Liver (tissue), 8 donors: ENCODE measurements at regions not wholly inside any gene's neighbourhood (a gene's known extent, or its start where the extent isn't known, plus 50 kb on each side); places are given as distances from the start of the nearest gene placed in this dataset.

Experiments used
- DNase-seq: peaks from one replicate; pipeline ENCODE4 v3.0.0-alpha.2; 2017; ENCODE audit warnings: low spot score
- H3K27ac ChIP-seq, 2 donors: one replicate each; pipeline ENCODE4 v1.7.0; 2013; ENCODE audit warnings: inconsistent platforms in 2 of 2, low read length in 2 of 2, control low read depth in 1 of 2, low read depth in 1 of 2, mild to moderate bottlenecking in 1 of 2
- H3K27me3 ChIP-seq, 4 donors: one replicate each; pipeline versions ENCODE4 v1.6.1 to v1.7.0; 2013; ENCODE audit warnings: low read length in 3 of 4, inconsistent platforms in 1 of 4, mild to moderate bottlenecking in 1 of 4, moderate library complexity in 1 of 4; ENCODE audit not compliant: control insufficient read depth in 4 of 4, insufficient read depth in 4 of 4
- H3K36me3 ChIP-seq, 4 donors: one replicate each; pipeline versions ENCODE4 v1.6.1 to v1.7.0; 2013; ENCODE audit warnings: low read length in 3 of 4, mild to moderate bottlenecking in 3 of 4, low read depth in 1 of 4, moderate library complexity in 1 of 4; ENCODE audit not compliant: control insufficient read depth in 4 of 4, insufficient read depth in 3 of 4
- H3K4me1 ChIP-seq, 4 donors: one replicate each; pipeline versions ENCODE4 v1.6.1 to v1.7.0; 2013; ENCODE audit warnings: low read length in 3 of 4, mild to moderate bottlenecking in 3 of 4, moderate library complexity in 1 of 4; ENCODE audit not compliant: control insufficient read depth in 4 of 4, insufficient read depth in 4 of 4
- H3K4me3 ChIP-seq, 3 donors: one replicate each; pipeline versions ENCODE4 v1.6.1 to v1.7.0; 2013; ENCODE audit warnings: low read length in 3 of 3, control low read depth in 1 of 3, low read depth in 1 of 3, mild to moderate bottlenecking in 1 of 3
- H3K9ac ChIP-seq, 2 donors: one replicate each; pipeline ENCODE4 v1.7.0; 2013; ENCODE audit warnings: low read length in 2 of 2, mild to moderate bottlenecking in 2 of 2, moderate library complexity in 2 of 2, control low read depth in 1 of 2, low read depth in 1 of 2
- H3K9me3 ChIP-seq, 4 donors: one replicate each; pipeline versions ENCODE4 v1.6.1 to v1.7.0; 2013; ENCODE audit warnings: low read length in 3 of 4; ENCODE audit not compliant: control insufficient read depth in 4 of 4
- ATF3 ChIP-seq: IDR thresholded peaks from 2 replicates; pipeline ENCODE4 v1.6.1; 2016; ENCODE audit warnings: antibody characterized with exemption
- CTCF ChIP-seq: fragments of 150-350 bp; IDR thresholded peaks from 2 replicates; pipeline ENCODE4 v1.5.1; 2017; ENCODE audit warnings: improper control_type of control experiment, low read depth, low read length; ENCODE audit not compliant: missing input control
- EGR1 ChIP-seq, 2 donors: IDR thresholded peaks; 2 replicates each; pipeline ENCODE4 v1.6.1; 2016 to 2018; ENCODE audit warnings: antibody characterized with exemption in 2 of 2, low read depth in 2 of 2
- FOXA1 ChIP-seq: IDR thresholded peaks from 2 replicates; pipeline ENCODE4 v1.6.1; 2016; ENCODE audit warnings: antibody characterized with exemption
- FOXA2 ChIP-seq: IDR thresholded peaks from 2 replicates; pipeline ENCODE4 v1.6.1; 2016; ENCODE audit warnings: antibody characterized with exemption
- GABPA ChIP-seq, 2 donors: IDR thresholded peaks in 1 of 2; conservative IDR thresholded peaks in 1 of 2; 2 replicates each; pipeline ENCODE4 v1.6.1; 2016; ENCODE audit warnings: antibody characterized with exemption in 2 of 2, mild to moderate bottlenecking in 1 of 2, moderate library complexity in 1 of 2
- HNF4A ChIP-seq, 2 donors: conservative IDR thresholded peaks; 2 replicates each; pipeline ENCODE4 v1.6.1; 2016; ENCODE audit warnings: antibody characterized with exemption in 2 of 2, mild to moderate bottlenecking in 2 of 2
- HNF4G ChIP-seq: IDR thresholded peaks from 2 replicates; pipeline ENCODE4 v1.6.1; 2016; ENCODE audit warnings: antibody characterized with exemption
- JUND ChIP-seq, 2 donors: IDR thresholded peaks; 2 replicates each; pipeline ENCODE4 v1.6.1; 2016; ENCODE audit warnings: antibody characterized with exemption in 2 of 2
- MAX ChIP-seq: IDR thresholded peaks from 2 replicates; pipeline ENCODE4 v1.6.1; 2016; ENCODE audit warnings: antibody characterized with exemption
- NR2F2 ChIP-seq: IDR thresholded peaks from 2 replicates; pipeline ENCODE4 v1.6.1; 2016; ENCODE audit warnings: antibody characterized with exemption
- RAD21 ChIP-seq, 2 donors: IDR thresholded peaks; 2 replicates each; pipeline ENCODE4 v1.6.1; 2016; ENCODE audit warnings: antibody characterized with exemption in 2 of 2, mild to moderate bottlenecking in 2 of 2
- REST ChIP-seq: IDR thresholded peaks from 2 replicates; pipeline ENCODE4 v1.6.1; 2016; ENCODE audit warnings: antibody characterized with exemption, mild to moderate bottlenecking
- RXRA ChIP-seq, 2 donors: IDR thresholded peaks; 2 replicates each; pipeline ENCODE4 v1.6.1; 2017 to 2018; ENCODE audit warnings: antibody characterized with exemption in 2 of 2, mild to moderate bottlenecking in 1 of 2
- SP1 ChIP-seq: IDR thresholded peaks from 2 replicates; pipeline ENCODE4 v1.6.1; 2018; ENCODE audit warnings: antibody characterized with exemption, mild to moderate bottlenecking
- TAF1 ChIP-seq: conservative IDR thresholded peaks from 2 replicates; pipeline ENCODE4 v1.6.1; 2016; ENCODE audit warnings: antibody characterized with exemption, mild to moderate bottlenecking
- YY1 ChIP-seq: IDR thresholded peaks from 2 replicates; pipeline ENCODE4 v1.6.1; 2016; ENCODE audit warnings: antibody characterized with exemption, mild to moderate bottlenecking
- ZBTB33 ChIP-seq: IDR thresholded peaks from 2 replicates; pipeline ENCODE4 v1.6.1; 2016; ENCODE audit warnings: antibody characterized with exemption
- WGBS: extraction: QIAGEN DNeasy Blood & Tissue Kit; methylation state at CpG from one replicate; pipeline ENCODE4 v1.1.7; 2013; 5-methylcytosine and 5-hydroxymethylcytosine counted together
- donor health status: healthy.
- donor health status: healthy.
- donor health status: healthy.
- donor health status: healthy.
- donor health status: healthy.

- H3K9ac ChIP-seq, result no peak overlapping the region
- H3K4me3 ChIP-seq, result no peak overlapping the region
- H3K27ac ChIP-seq, result no peak overlapping the region
- WGBS, result 61% methylated on average over 1 of the region's 1 CpG
- TF ChIP-seq MAX, result no peak
- TF ChIP-seq TAF1, result no peak
- TF ChIP-seq GABPA (IDR thresholded peaks at IDR 0.05 in 1 of 2, conservative IDR thresholded peaks at IDR 0.05 in 1 of 2), result no peak
- TF ChIP-seq JUND (IDR thresholded peaks at IDR 0.05), result no peak
- no peak for TF ChIP-seq HNF4G
- TF ChIP-seq HNF4A (conservative IDR thresholded peaks at IDR 0.05), result no peak
- no peak for TF ChIP-seq REST
- no peak for TF ChIP-seq RXRA (IDR thresholded peaks at IDR 0.05)
- no peaks in the 10 kb centered on the region for H3K27me3 ChIP-seq
- H3K36me3 ChIP-seq, result no peaks in the 10 kb centered on the region
- DNase-seq, result no peak
- no peaks in the 10 kb centered on the region for H3K9me3 ChIP-seq
- no peaks in the 10 kb centered on the region for H3K4me1 ChIP-seq
Observed at GRCh38 chr18:66428795-66429194, 175.1 kb downstream of the CDH19 start.

GRCh38 chr18:66419400-66419799 lies 184.5 kb downstream of the CDH19 start:
- H3K27me3 ChIP-seq, result no peaks in the 10 kb centered on the region
- no peak overlapping the region for H3K9ac ChIP-seq
- no peaks in the 10 kb centered on the region for H3K36me3 ChIP-seq
- 72% methylated on average over 5 of the region's 5 CpGs for WGBS
- no peak overlapping the region for H3K4me3 ChIP-seq
- no peak for TF ChIP-seq NR2F2
- TF ChIP-seq TAF1, result no peak
- TF ChIP-seq SP1, result no peak
- TF ChIP-seq ZBTB33, result no peak
- no peak for TF ChIP-seq MAX
- no peak for TF ChIP-seq EGR1 (IDR thresholded peaks at IDR 0.05; ENCODE audit: low read depth in 2 of 2)
- no peak for TF ChIP-seq CTCF
- TF ChIP-seq FOXA1, result no peak
- TF ChIP-seq YY1, result no peak
- TF ChIP-seq GABPA (IDR thresholded peaks at IDR 0.05 in 1 of 2, conservative IDR thresholded peaks at IDR 0.05 in 1 of 2), result no peak
- TF ChIP-seq RAD21 (IDR thresholded peaks at IDR 0.05), result no peak
- TF ChIP-seq HNF4A (conservative IDR thresholded peaks at IDR 0.05), result no peak
- no peak for TF ChIP-seq RXRA (IDR thresholded peaks at IDR 0.05)
- TF ChIP-seq HNF4G, result no peak
- TF ChIP-seq REST, result no peak
- no peak for TF ChIP-seq FOXA2
- TF ChIP-seq JUND (IDR thresholded peaks at IDR 0.05), result no peak
- no peak for TF ChIP-seq ATF3
- no peak overlapping the region for H3K27ac ChIP-seq
- no peaks in the 10 kb centered on the region for H3K4me1 ChIP-seq
- DNase-seq, result no peak
- no peaks in the 10 kb centered on the region for H3K9me3 ChIP-seq
